ENCODE measurements at regions not wholly inside any gene's neighbourhood (a gene's known extent, or its start where the extent isn't known, plus 50 kb on each side); places are given as distances from the start of the nearest gene placed in this dataset.
A peak's percentile ranks its signal among the peaks of the same experiment; 100 is the strongest.

DNA sequence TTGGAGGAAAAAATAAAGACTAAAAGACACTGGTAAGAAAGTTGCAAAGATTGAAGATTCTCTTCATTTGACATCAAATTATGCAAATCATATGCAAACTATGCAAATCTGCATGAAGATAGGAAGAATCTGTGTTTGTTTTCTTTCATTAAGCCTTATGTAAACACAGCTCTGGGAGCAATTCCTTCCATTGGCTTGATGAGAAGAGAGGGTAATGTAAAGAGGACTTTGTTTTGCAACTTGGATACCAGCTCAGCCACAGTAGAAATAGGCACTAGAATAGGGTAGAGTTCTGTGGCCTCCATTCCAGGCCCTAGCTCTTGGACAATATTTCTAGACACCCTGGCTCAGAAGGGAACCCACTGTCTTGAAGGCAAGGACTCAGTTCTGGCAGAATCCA, 388.4 kb upstream of the RASGEF1B start:
- no peak for DNase-seq

DNA sequence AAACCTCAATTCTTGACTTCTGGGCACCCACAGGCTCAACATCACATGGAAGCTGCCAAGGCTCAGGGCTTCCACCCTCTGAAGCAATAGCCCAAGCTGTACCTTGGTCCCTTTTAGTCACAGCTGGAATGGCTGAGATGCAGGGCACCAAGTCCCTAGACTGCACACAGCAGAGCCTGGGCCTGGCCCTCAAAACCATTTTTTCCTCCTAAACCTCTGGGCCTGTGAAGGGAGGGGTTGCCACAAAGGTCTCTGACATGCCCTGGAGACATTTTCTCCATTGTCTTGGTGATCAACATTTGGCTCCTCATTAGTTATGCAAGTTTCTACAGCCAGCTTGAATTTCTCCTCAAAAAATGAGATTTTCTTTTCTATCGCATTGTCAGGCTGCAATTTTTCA, 382.7 kb upstream of the RASGEF1B start:
- no peak for DNase-seq

DNA sequence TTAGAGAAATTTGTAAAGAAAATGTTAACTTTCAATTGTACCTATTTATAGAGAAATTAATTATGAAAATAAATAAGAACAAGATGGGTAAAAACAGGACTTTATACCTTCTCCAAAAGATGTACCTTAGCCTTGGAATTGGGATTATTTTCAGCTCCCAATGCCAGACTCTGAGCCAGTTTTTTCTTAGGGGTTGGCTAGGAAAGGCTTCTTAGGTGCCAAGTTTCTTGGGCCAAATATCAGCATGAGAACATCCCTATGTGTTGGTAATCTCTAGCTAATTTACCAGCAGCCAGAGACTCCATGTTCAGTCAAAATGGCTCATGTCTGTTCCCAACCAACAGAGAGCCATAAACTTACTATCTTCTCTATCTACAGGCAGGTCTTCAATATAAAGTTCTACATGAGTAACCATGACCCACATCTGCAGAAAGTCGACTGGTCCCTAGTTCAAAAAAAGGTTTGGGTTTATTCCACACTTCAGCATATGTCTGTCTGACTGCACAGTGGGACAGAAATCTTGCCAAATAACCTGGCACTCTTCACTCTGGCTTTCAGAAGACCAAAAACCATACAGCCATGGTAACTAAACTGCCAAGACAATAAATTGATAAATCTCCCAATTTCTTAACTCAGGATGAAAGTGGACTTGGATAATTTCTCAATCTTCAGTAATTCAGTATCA, 380.5 kb upstream of the RASGEF1B start:
- no peak for DNase-seq

DNA sequence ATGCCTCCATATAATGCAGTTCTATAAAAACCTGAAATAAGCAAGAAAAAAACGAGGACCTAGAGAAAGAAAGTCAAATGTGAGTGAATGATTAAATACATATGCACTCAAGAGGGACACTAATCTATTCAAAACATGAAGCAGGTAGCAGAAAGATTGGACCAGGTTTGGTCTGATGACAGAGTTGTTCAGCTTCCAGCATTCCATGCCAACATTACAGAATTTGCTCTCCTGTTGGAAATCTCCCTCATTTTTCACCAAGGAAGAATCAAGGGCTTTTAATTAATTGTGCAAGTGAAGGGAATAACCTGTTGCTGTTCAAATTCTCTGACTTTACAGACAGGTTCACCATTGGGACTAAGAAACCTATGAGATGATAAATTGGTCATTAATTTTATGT, 379.0 kb upstream of the RASGEF1B start:
- DNase-seq, result no peak

DNA sequence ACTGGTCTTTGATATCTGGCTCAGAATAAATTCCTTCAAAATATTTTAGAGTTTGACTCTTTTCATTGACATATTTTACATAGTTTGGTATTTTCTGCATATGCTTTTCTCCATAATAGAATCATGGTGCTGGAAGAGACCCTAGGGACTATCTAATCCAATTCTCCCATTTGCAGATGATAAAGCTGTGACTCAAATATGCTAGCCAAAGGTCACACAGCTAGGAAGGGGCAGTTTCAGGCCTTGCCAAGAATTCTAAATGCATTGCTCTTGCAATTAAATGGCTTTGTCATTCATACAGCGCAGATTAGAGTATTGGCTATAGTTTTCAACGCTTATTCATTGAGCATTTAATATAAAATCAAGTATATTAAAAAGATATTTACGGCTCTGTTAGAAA, 374.1 kb upstream of the RASGEF1B start:
- no peak for DNase-seq

DNA sequence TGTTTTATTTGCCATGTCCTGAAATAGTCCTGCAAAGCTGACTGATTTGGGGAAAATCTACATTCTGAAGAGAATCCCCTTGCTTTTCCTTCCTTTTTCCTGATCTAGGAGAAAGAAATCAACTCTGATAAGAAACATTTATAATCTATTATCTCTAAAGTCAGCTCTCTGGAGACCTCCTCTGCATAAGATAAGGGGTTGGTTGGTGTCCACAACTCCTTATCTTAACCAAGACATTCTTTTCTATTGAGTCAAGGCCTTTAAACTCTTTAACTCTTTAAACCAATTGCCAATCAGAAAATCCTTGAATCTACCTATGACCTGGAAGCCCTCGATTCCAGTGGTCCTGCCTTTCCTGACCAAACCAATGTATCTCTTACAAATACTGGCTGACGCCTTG, 373.6 kb upstream of the RASGEF1B start:
- no peak for DNase-seq

DNA sequence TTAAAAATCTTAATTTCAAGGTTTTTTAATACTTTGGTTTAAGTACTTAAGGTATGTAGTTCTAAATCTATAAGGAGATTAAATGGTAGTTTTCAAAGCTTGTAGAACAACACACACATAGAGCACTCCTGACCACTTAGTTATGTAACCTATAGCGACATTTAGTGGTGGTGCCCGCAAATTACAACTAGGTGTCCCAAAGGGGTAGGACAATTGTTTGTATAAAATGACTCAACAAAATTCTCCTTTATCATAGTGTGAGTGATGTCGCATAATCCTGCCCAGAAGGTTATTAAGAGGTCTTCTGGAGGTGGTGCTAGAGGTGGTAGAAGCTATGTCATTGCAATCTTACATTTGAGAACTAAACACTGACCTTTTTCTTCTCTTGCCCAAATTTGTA, 373.0 kb upstream of the RASGEF1B start:
- DNase-seq, result peak; percentile 23 to 61

DNA sequence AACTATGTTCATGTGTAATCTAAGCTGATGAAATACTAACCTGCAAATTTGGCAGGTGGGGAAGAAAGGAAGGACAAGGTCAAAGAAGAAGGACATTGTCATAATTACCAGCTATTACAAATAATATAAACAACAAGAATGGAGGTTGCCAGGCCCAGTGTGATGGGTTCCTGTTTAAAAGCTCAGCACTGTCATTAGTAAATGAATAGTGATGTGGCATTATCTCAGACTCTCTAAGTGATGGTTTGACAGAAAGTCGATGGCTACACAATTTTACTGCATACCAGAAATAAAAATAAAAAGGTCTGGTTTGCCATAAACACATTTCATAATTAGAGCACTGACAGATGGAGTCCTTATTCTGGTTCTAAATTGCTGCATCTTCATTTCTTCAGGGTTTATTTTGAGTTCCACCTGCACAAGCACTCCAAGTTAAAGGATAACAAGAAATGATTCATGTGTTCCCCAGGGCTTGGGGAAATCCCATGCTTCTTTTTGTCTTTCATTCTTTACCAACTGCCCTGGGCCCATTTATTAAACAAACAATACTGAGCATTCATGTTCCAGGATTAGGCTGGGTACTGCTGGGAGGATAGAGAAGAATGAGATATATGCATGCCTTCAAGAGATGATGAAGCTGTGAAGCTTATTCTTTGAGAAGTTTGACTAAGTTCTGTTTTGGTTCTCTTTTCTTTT, 367.8 kb upstream of the RASGEF1B start:
- DNase-seq, result no peak

DNA sequence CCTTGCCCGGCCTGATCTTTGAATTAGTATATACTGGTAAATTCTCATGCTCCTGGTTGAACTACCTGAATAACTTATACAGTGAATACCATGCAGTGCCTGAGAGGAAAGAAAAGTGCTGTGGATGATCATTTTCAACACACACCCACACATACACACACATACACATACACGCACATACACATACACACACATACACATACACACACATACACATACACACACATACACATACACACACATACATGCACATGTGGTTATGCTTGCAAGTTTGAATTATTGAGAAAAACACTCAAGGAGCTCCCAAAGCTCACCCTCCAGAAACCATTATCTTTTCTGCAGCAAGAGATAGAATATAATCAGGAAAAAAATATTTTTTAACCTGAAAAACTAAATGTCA, 366.9 kb upstream of the RASGEF1B start:
- no peak for DNase-seq

DNA sequence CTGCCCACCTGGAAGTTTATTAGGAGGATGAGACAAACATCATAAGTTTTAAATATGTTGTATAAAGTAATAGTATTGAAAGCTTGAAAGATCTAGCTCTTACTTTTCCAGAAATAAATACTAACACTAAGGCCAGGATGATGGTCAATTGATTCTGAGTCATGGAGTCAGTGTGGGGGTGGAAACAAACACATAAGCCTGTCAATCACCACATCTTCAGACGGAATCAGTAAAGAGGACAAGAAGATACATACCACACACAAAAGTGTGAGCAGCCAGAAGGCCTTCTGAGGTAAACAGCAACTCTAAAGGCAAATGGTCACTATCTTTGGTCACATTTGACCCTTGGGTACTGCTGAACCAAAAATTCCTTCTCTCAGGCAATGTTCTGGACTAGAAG, 365.0 kb upstream of the RASGEF1B start:
- DNase-seq, result no peak

DNA sequence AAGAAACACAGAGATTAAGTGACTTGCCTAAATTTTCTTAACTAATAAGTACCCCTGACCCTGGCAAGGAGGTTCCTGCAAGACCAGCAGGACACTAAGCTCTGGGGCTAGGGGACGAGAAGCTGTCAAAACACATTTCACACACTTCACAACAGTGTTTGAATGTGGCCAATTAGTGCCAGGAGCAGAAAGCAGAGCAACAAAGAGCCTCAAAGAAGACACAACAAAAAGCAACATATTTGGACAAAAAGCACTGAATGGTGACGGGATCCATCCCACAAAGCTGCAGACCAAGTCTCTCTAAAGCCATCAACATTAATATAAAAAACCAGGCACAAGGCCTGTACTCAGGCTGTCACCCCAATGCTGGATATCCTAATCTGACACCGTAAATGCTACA, 361.9 kb upstream of the RASGEF1B start:
- no peak for DNase-seq

DNA sequence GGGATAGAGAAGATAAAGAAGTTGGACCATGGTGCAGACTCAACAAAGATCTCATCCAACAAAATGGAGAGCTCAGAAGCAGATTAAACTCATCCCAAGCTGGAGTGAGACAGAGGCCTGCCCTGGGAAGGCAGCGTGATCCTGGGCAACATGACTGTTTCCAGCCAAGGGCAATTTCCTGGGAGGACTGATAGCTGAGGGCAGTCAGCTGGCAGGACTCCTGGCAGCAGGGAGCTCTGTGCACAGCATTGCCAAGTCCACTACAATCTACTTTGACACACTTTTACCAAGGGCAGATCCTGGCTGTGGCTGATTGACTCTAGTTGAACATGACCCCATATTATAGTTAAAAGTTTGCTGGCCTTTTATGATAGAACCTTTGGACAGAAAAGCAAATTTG, 357.3 kb upstream of the RASGEF1B start:
- no peak for DNase-seq

DNA sequence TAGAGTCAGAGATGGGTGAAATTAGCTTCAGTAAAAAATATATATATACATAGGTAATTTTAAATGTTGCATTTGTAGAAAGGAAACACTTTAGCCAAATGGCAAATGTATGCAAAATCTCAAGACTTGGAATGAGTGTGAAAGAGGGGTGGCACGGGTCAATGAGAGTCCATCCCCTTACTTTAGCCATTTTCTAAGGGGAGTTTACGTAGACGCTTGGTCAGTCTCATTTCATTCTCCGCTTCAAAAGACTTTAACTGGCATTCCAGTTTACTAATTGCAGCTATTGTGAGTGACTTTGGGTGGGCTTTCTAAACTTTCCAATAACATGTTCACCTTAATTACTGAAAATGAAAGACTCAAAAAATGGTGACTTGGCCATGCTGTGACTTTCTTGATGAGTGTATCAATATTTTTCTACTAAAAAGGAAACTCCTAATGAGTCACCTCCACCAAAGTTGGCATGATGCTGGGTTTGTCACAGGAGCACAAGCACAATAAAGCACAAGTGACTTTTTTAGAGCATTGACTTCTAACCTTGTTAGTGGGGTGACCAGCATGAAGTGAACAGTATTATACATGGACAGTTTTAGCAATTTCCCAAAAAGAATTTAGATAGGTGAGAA, 356.0 kb upstream of the RASGEF1B start:
- DNase-seq, result no peak

DNA sequence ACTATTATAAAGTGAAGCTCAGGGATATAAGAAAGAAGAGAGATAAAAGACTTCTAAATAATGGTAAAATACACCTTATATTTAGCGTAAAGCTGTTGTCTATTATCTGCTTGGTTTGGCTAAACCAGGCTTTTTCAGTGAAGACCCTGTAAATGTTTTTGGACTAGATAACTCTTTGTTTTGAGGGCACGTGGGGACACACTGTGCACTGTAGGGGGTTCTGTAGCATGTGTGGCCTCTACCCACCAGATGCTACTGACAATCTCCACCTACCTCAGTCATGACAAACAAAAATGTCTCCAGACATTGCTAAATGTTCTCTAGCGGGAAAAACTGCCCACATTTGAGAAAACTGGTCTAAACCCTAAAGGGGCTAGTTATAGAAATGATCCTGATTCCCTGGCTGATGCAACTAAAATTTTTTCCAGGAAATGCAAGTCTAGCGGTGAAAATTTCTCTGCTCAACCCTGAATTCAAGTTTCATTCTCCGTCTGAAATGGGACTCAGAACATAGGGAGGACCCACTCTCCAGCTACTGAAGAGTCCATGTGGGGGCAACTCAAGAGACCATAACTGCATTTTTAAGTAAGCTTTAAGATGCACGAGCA, 355.2 kb upstream of the RASGEF1B start:
- no peak for DNase-seq

DNA sequence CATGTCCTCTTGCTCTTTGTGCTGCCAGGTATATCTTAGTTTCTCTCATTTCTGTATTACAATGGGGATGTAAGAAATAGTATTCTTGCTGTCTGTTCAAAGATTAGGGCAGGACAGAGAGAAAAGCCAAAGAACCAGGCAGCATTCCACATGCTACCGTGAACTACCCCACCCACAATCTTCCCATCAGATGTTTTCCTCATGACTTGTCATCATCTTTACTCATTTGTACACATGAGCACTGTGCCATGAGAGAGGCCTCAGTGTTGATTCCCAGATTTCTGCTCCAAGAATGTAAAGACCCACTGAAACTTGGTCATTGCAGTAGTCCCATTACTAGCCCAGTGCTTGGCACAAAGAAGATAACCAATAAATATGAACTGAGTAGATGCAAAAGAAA, 354.6 kb upstream of the RASGEF1B start:
- DNase-seq, result no peak

DNA sequence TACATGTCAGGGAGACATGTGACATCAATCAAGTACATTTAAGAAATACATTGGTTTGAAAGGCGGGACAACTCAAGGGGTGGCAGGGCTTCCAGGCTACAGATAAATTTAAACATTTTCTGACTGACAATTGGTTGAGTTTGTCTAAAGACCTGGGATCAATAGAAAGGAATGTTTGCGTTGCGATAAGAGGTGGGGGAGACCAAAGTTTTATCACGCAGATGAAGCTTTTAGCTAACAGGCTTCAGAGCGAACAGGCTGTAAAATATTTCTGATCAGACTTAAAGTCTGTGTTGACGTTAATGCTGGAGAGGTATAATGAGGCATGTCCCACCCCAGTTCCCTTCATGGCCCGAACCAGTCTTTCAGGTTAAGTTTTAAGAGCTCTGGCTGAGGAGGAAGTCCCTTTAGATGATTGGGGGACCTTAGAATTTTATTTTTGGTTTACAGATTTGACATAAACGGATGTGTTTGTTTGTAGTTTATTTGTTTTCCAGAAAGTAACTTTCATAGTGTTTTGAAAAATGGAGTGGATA, 346.7 kb upstream of the RASGEF1B start:
- DNase-seq, result no peak

DNA sequence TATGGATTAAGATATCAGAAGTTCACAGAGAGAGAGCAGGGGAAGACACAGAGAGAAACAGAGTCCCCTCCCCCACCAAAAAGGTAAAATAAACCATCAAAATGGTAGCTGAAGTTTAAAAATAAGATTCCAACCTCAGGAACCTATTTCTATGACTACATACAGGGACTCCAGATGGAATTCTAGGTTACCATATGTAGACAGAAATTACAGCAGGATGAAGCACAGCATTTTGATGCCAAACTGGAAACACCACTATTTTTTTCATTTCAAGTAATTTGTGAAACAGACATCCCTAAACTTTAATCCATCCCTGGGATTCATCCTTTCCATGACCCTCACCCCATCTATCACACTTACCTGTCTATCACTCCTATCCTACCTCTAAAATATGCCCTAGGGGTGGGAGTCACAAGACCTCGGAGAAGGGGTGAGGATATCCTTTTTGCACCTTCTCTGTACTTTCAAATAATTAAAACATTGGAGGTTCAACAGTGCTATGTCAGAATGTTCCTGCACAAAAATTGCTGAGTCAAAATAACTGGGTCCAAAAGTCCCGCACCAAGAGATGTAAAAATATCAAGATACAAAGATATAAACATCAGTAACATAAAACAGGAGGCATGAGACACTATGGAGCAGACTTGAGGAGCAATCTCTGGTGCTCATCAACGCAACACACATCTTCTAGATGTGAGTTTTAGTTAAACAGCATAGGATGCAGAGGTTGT, 344.5 kb upstream of the RASGEF1B start:
- no peak for DNase-seq

DNA sequence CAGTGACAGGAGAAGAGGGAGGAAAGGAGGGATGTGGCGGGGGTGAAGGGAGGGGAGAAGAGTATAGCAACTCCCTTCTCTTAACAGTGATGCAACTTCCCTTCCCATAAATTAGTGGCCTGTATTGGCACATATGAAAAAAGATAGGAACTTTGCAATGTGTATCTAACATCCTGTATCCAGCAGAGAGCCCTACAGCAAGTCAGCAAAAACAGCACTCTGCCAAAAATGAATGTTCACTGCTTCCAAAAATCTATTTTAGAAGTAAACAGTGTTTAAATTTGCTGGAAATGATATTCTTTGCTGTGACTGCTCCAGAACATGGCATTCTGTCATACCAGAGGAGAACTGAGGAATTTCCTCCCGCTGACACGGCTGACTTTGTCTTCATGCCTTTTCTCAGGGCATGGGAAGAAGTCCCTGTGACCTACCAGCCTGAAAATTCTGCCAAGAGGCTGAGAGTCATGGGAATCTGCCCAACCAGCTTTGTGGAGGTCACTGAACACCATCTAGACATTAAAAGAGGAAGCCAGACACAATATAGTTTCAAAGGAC, 343.4 kb upstream of the RASGEF1B start:
- DNase-seq, result no peak

DNA sequence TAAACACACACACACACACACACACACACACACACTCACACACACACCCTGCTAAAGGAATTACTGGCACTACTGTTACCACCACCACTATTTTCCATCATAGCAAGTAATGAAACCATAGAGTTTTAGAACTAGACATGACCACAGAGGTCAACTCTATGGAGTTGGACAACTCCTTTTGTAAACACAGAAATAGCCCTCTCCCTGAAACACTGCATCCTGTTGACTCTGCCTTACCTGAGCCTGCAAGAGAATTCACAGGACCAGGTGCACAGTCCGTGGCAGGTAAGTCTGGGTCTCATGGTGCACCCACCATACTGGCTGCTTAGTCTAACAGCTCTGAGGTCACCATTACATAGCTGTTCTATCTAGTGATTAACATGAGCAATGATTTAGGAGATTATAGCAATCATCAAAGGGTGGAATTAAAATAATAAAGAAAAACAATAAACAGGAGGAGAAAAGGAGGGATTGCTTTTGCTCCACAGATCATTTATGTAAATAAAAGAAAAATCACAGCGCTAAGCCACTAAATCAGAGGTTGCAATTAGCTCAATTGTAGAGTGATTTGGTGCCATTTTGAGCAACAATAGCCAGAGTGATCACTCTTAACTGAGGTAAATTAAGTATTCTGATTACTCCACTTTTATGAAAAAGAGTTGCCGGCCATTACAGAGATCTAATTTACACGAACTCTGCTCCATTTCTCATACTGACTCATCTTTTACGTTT, 340.0 kb upstream of the RASGEF1B start:
- no peak for DNase-seq

DNA sequence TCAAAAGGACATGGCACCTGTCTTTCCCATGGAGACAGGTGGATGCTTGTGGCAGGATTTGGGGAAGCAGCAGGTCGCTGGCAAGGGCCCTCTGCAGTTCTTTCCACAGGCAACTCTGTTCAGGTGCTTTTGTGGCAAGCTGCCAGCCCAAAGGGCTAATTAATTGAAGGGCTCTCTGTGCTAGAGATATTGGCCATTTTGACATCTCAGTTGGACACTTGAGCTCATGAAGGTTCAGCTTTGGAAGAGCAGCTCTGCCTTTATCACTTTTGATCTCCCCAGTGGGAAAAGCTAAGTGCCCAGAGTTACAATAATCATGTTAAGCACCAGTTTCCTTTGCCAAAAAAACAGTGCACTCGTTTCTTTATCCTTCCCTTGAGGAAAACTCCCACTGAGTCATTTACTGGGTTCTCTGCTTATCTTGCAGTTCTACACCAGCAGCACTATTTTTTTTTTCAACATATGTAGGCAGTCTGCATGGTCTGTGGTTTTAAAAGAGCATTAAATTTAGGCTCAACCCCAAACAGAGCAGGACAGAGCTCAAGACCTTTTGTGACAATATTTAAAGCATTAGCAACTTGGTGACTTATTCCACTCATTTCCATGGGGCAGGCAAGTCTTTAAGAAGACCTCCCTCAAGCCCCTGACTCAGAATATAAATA, 336.4 kb upstream of the RASGEF1B start:
- no peak for DNase-seq

DNA sequence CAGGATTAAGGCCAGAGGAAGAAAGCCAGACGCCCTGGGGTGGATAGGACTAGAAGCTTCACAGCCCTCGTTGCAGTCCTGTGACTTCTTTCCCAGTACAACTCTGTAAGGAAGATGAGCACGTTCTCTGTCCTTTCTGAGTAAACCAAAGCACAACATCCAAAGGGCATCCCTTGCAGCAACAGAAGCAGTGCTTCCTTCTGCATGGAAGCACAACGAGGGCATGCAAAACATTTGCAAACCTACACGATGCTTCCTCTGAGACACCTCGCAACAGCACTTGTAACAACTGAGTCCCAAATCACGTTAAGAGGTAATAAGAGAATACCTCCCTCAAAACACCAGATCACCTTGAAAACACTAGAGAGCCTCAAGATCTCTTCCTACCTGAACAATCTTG, 335.7 kb upstream of the RASGEF1B start:
- DNase-seq, result no peak

Data from NCI-H526 (cell line).